ENCODE measurements at regions not wholly inside any gene's neighbourhood (a gene's known extent, or its start where the extent isn't known, plus 50 kb on each side); places are given as distances from the start of the nearest gene placed in this dataset.
A peak's percentile ranks its signal among the peaks of the same experiment; 100 is the strongest.

- H3K79me2 ChIP-seq (ENCODE audit: insufficient read depth, low read length): no peaks in the 10 kb centered on the region
- peaks cover 10% of the 10 kb centered on the region for H3K4me1 ChIP-seq (ENCODE audit: insufficient read depth, low read length, poor library complexity, severe bottlenecking)
- no peak overlapping the region for H2AFZ ChIP-seq (ENCODE audit: low read length)
- no peaks in the 10 kb centered on the region for H3K36me3 ChIP-seq (ENCODE audit: insufficient read depth, low read length)
- no peaks in the 10 kb centered on the region for H3K27me3 ChIP-seq (ENCODE audit: insufficient read depth, low read length, poor library complexity, severe bottlenecking)
- no peak overlapping the region for H3K4me2 ChIP-seq (ENCODE audit: low read depth, low read length, poor library complexity, severe bottlenecking)
- no peaks in the 10 kb centered on the region for H3F3A ChIP-seq (ENCODE audit: low read depth)
- H3K9me3 ChIP-seq (ENCODE audit: insufficient read depth, low read depth, low read length): no peaks in the 10 kb centered on the region
- H3K9me2 ChIP-seq (replicated peaks; ENCODE audit: low read depth, low read length): no peaks in the 10 kb centered on the region
- no peak overlapping the region for H3K9ac ChIP-seq (ENCODE audit: low read depth, low read length, poor library complexity, severe bottlenecking)
- no peak overlapping the region for H3K4me3 ChIP-seq (ENCODE audit: low read length, poor library complexity, severe bottlenecking)
- H4K20me1 ChIP-seq (ENCODE audit: insufficient read depth, low read length, poor library complexity, severe bottlenecking): no peaks in the 10 kb centered on the region
- TF ChIP-seq CTCF (conservative IDR thresholded peaks at IDR 0.05; ENCODE audit: low read length): no peak
- TF ChIP-seq EZH2phosphoT487 (IDR thresholded peaks at IDR 0.05; ENCODE audit: borderline replicate concordance): no peak
These were observed 125.0 kb upstream of the RPS6KA2 start for GRCh38 chr6:166752097-166752496.

GRCh38 chr6:166751051-166751595 is 124.1 kb upstream of the RPS6KA2 start:
- peak overlapping the region; percentile 57 for H3K4me3 ChIP-seq (ENCODE audit: low read length, poor library complexity, severe bottlenecking)
- peak overlapping the region; percentile 60 for H3K4me2 ChIP-seq (ENCODE audit: low read depth, low read length, poor library complexity, severe bottlenecking)
- H4K20me1 ChIP-seq (ENCODE audit: insufficient read depth, low read length, poor library complexity, severe bottlenecking): no peaks in the 10 kb centered on the region
- no peaks in the 10 kb centered on the region for H3K79me2 ChIP-seq (ENCODE audit: insufficient read depth, low read length)
- H3K4me1 ChIP-seq (ENCODE audit: insufficient read depth, low read length, poor library complexity, severe bottlenecking): peaks cover 10% of the 10 kb centered on the region
- peak overlapping the region; percentile 78 for H2AFZ ChIP-seq (ENCODE audit: low read length)
- TF ChIP-seq EZH2phosphoT487 (IDR thresholded peaks at IDR 0.05; ENCODE audit: borderline replicate concordance) (no peak), CTCF (conservative IDR thresholded peaks at IDR 0.05; ENCODE audit: low read length) (no peak)
- no peaks in the 10 kb centered on the region for H3K36me3 ChIP-seq (ENCODE audit: insufficient read depth, low read length)
- no peaks in the 10 kb centered on the region for H3K9me2 ChIP-seq (replicated peaks; ENCODE audit: low read depth, low read length)
- H3K9ac ChIP-seq (ENCODE audit: low read depth, low read length, poor library complexity, severe bottlenecking): no peak overlapping the region
- no peaks in the 10 kb centered on the region for H3K27me3 ChIP-seq (ENCODE audit: insufficient read depth, low read length, poor library complexity, severe bottlenecking)
- no peaks in the 10 kb centered on the region for H3F3A ChIP-seq (ENCODE audit: low read depth)
- no peaks in the 10 kb centered on the region for H3K9me3 ChIP-seq (ENCODE audit: insufficient read depth, low read depth, low read length)

GRCh38 chr6:166750108-166750793 is 123.2 kb upstream of the RPS6KA2 start:
- Histone ChIP-seq H3K4me3 (ENCODE audit: low read length, poor library complexity, severe bottlenecking) (no peak overlapping the region), H3K36me3 (ENCODE audit: insufficient read depth, low read length) (no peaks in the 10 kb centered on the region), H3K4me2 (ENCODE audit: low read depth, low read length, poor library complexity, severe bottlenecking) (peak overlapping the region; percentile 60), H3K79me2 (ENCODE audit: insufficient read depth, low read length) (no peaks in the 10 kb centered on the region), H3K27me3 (ENCODE audit: insufficient read depth, low read length, poor library complexity, severe bottlenecking) (no peaks in the 10 kb centered on the region), H3K4me1 (ENCODE audit: insufficient read depth, low read length, poor library complexity, severe bottlenecking) (peaks cover 10% of the 10 kb centered on the region), H3F3A (ENCODE audit: low read depth) (no peaks in the 10 kb centered on the region), H3K9me3 (ENCODE audit: insufficient read depth, low read depth, low read length) (no peaks in the 10 kb centered on the region), H2AFZ (ENCODE audit: low read length) (no peak overlapping the region), H4K20me1 (ENCODE audit: insufficient read depth, low read length, poor library complexity, severe bottlenecking) (no peaks in the 10 kb centered on the region), H3K9me2 (replicated peaks; ENCODE audit: low read depth, low read length) (no peaks in the 10 kb centered on the region), H3K9ac (ENCODE audit: low read depth, low read length, poor library complexity, severe bottlenecking) (no peak overlapping the region)
- TF ChIP-seq EZH2phosphoT487 (IDR thresholded peaks at IDR 0.05; ENCODE audit: borderline replicate concordance) (no peak), CTCF (conservative IDR thresholded peaks at IDR 0.05; ENCODE audit: low read length) (no peak)

Measured in Loucy (cell line).